H1 (cell line): ENCODE measurements at regions not wholly inside any gene's neighbourhood (a gene's known extent, or its start where the extent isn't known, plus 50 kb on each side); places are given as distances from the start of the nearest gene placed in this dataset.
A peak's percentile ranks its signal among the peaks of the same experiment; 100 is the strongest.

Source experiments
- CTCF ChIA-PET: fragments of 300-600 bp; sonication (Branson Sonifier 250); formaldehyde crosslinking; loops from one replicate; lab custom pipeline; 2021; ENCODE audit not compliant: partially characterized antibody; lab: Charles Lee
- POLR2A ChIA-PET: fragments of 300-600 bp; sonication (Branson Sonifier 250); formaldehyde crosslinking; loops from one replicate; lab custom pipeline; 2021; ENCODE audit warnings: inconsistent platforms; ENCODE audit not compliant: partially characterized antibody; lab: Charles Lee
- DNase-seq, 2 experiments: peaks; one replicate each; pipeline versions ENCODE4 v3.0.0 to v3.0.0-alpha.2; 2010 to 2022; ENCODE audit warnings: low spot score in 2 of 2, low read depth in 1 of 2, mixed read lengths in 1 of 2
- FAIRE-seq: peaks from 2 replicates; lab custom pipeline; 2011; peaks lifted over from hg19 to GRCh38; lab: Jason Lieb, UNC
- H2AFZ ChIP-seq: 2 replicates; pipeline ENCODE4 v1.8.1; 2012; ENCODE audit warnings: low read length, inconsistent platforms
- H2AK5ac ChIP-seq: 2 replicates; pipeline ENCODE4 v1.6.1; 2013; ENCODE audit warnings: low read depth, low read length
- H2BK120ac ChIP-seq: replicated peaks from 2 replicates; pipeline ENCODE3; 2013; ENCODE audit warnings: low read depth, low read length, inconsistent platforms
- H2BK12ac ChIP-seq: 2 replicates; pipeline ENCODE4 v1.6.1; 2013; ENCODE audit warnings: low read depth, low read length
- H2BK15ac ChIP-seq: 2 replicates; pipeline ENCODE4 v1.6.1; 2013; ENCODE audit warnings: low read length
- H2BK20ac ChIP-seq: 2 replicates; pipeline ENCODE4 v1.6.1; 2013; ENCODE audit warnings: low read length
- H2BK5ac ChIP-seq: 2 replicates; pipeline ENCODE4 v1.6.1; 2013; ENCODE audit warnings: low read depth, low read length
- H3K14ac ChIP-seq: 2 replicates; pipeline ENCODE4 v1.6.1; 2013; ENCODE audit warnings: inconsistent platforms; ENCODE audit not compliant: insufficient read length
- H3K18ac ChIP-seq: 2 replicates; pipeline ENCODE4 v1.6.1; 2013; ENCODE audit warnings: low read length; ENCODE audit errors: extremely low read depth
- H3K23ac ChIP-seq: 2 replicates; pipeline ENCODE4 v1.6.1; 2013; ENCODE audit warnings: inconsistent platforms; ENCODE audit not compliant: insufficient read length
- H3K23me2 ChIP-seq: 2 replicates; pipeline ENCODE4 v1.6.1; 2013; ENCODE audit warnings: low read depth, low read length
- H3K27ac ChIP-seq: 2 replicates; pipeline ENCODE4 v1.6.1; 2011; ENCODE audit warnings: low read depth, low read length, inconsistent platforms
- H3K27me3 ChIP-seq, 4 experiments: replicated peaks in 1 of 4; 1 replicate in 1 of 4; 2 replicates in 3 of 4; pipeline versions ENCODE4 v1.6.1 to v1.8.1; 2011 to 2013; ENCODE audit warnings: low read length in 3 of 4, mild to moderate bottlenecking in 3 of 4, inconsistent platforms in 2 of 4, mixed read lengths in 2 of 4, moderate library complexity in 1 of 4; ENCODE audit not compliant: control insufficient read depth in 3 of 4, insufficient read depth in 3 of 4; ENCODE audit errors: extremely low read depth in 1 of 4
- H3K36me3 ChIP-seq, 4 experiments: 2 replicates each; pipeline versions ENCODE4 v1.6.1 to v1.8.1; 2011 to 2013; ENCODE audit warnings: mild to moderate bottlenecking in 4 of 4, low read length in 3 of 4, moderate library complexity in 2 of 4, control low read depth in 1 of 4, inconsistent platforms in 1 of 4; ENCODE audit not compliant: insufficient read depth in 4 of 4, control insufficient read depth in 2 of 4
- H3K4ac ChIP-seq: replicated peaks from 2 replicates; pipeline ENCODE3; 2013; ENCODE audit warnings: low read length, low read depth, mixed read lengths, inconsistent platforms; ENCODE audit not compliant: insufficient read length
- H3K4me1 ChIP-seq, 4 experiments: replicated peaks in 1 of 4; 1 replicate in 1 of 4; 2 replicates in 3 of 4; pipeline versions ENCODE4 v1.6.1 to v1.8.1; 2011 to 2013; ENCODE audit warnings: low read length in 3 of 4, inconsistent platforms in 2 of 4, mixed read lengths in 1 of 4; ENCODE audit not compliant: insufficient read depth in 4 of 4, control insufficient read depth in 3 of 4
- H3K4me2 ChIP-seq, 2 experiments: 2 replicates each; pipeline versions ENCODE4 v1.6.1 to v1.8.1; 2011 to 2013; ENCODE audit warnings: low read depth in 2 of 2, low read length in 2 of 2, control low read depth in 1 of 2, inconsistent platforms in 1 of 2, mild to moderate bottlenecking in 1 of 2; ENCODE audit not compliant: insufficient read depth in 1 of 2
- H3K4me3 ChIP-seq, 4 experiments: fragments of 200-600, 300-600 bp in 1 of 4; sonication (generic), shearing (Covaris generic), sonication (Bioruptor Twin) in 1 of 4; 2 replicates each; pipeline versions ENCODE4 v1.5.1 to v1.8.1; 2011 to 2016; ENCODE audit warnings: low read length in 4 of 4, low read depth in 3 of 4, control low read depth in 2 of 4, inconsistent platforms in 2 of 4, mild to moderate bottlenecking in 2 of 4, mixed read lengths in 1 of 4, moderate library complexity in 1 of 4; ENCODE audit not compliant: insufficient read depth in 2 of 4; ENCODE audit errors: extremely low read depth in 1 of 4
- H3K56ac ChIP-seq: replicated peaks from 2 replicates; pipeline ENCODE3; 2013; ENCODE audit warnings: low read depth, mild to moderate bottlenecking, mixed read lengths, low read length, inconsistent platforms; ENCODE audit not compliant: insufficient read length
- H3K79me1 ChIP-seq: 2 replicates; pipeline ENCODE4 v1.6.1; 2013; ENCODE audit warnings: low read depth, low read length, control low read depth
- H3K79me2 ChIP-seq, 2 experiments: 2 replicates each; pipeline versions ENCODE4 v1.6.1 to v1.8.1; 2012 to 2013; ENCODE audit warnings: low read length in 2 of 2, mild to moderate bottlenecking in 2 of 2, inconsistent platforms in 1 of 2; ENCODE audit not compliant: insufficient read depth in 2 of 2, control insufficient read depth in 1 of 2
- H3K9ac ChIP-seq, 4 experiments: replicated peaks in 1 of 4; 1 replicate in 1 of 4; 2 replicates in 3 of 4; pipeline versions ENCODE4 v1.6.1 to v1.8.1; 2011 to 2013; ENCODE audit warnings: low read depth in 3 of 4, low read length in 3 of 4, control low read depth in 2 of 4, mild to moderate bottlenecking in 2 of 4, moderate library complexity in 2 of 4, inconsistent platforms in 1 of 4; ENCODE audit errors: extremely low read depth in 1 of 4
- H3K9me3 ChIP-seq, 2 experiments: 2 replicates each; pipeline versions ENCODE4 v1.6.1 to v1.8.1; 2012 to 2013; ENCODE audit warnings: mild to moderate bottlenecking in 2 of 2, moderate library complexity in 2 of 2, control low read depth in 1 of 2, inconsistent platforms in 1 of 2, low read depth in 1 of 2, low read length in 1 of 2, mixed read lengths in 1 of 2; ENCODE audit not compliant: insufficient read depth in 2 of 2
- H4K20me1 ChIP-seq, 2 experiments: replicated peaks in 1 of 2; 2 replicates each; pipeline versions ENCODE3 to v1.8.1; 2011 to 2013; ENCODE audit warnings: inconsistent platforms in 2 of 2, low read length in 2 of 2, mild to moderate bottlenecking in 1 of 2; ENCODE audit not compliant: insufficient read depth in 2 of 2, control insufficient read depth in 1 of 2
- H4K5ac ChIP-seq: 2 replicates; pipeline ENCODE4 v1.6.1; 2013; ENCODE audit warnings: low read length, low read depth, mixed read lengths, inconsistent platforms; ENCODE audit not compliant: insufficient read length
- H4K8ac ChIP-seq: 2 replicates; pipeline ENCODE4 v1.8.0; 2013; ENCODE audit warnings: mild to moderate bottlenecking, moderate library complexity, low read length, inconsistent platforms; ENCODE audit not compliant: insufficient read depth; ENCODE audit errors: extremely low read depth
- H4K91ac ChIP-seq: replicated peaks from 2 replicates; pipeline ENCODE3; 2013; ENCODE audit warnings: low read length, mixed read lengths, inconsistent platforms; ENCODE audit not compliant: insufficient read length
- MAFK ChIP-seq: IDR thresholded peaks from 2 replicates; pipeline ENCODE4 v1.6.1; 2012; ENCODE audit warnings: low read depth, mild to moderate bottlenecking, improper control_type of control experiment, low read length
- WGBS, 2 experiments: shearing (Covaris generic) in 1 of 2; methylation state at CpG; one replicate each; pipeline versions ENCODE4 v1.1.6 to v1.1.7; 2013 to 2015; ENCODE audit warnings: low lambda C conversion rate in 2 of 2, mixed read lengths in 2 of 2, inconsistent platforms in 1 of 2, low coverage in 1 of 2, missing lambda C conversion rate in 1 of 2; ENCODE audit not compliant: insufficient replicate concordance in 2 of 2, insufficient coverage in 1 of 2, insufficient read length in 1 of 2; ENCODE audit errors: extremely low coverage in 1 of 2, missing lambda C conversion rate in 1 of 2; 5-methylcytosine and 5-hydroxymethylcytosine counted together

DNA sequence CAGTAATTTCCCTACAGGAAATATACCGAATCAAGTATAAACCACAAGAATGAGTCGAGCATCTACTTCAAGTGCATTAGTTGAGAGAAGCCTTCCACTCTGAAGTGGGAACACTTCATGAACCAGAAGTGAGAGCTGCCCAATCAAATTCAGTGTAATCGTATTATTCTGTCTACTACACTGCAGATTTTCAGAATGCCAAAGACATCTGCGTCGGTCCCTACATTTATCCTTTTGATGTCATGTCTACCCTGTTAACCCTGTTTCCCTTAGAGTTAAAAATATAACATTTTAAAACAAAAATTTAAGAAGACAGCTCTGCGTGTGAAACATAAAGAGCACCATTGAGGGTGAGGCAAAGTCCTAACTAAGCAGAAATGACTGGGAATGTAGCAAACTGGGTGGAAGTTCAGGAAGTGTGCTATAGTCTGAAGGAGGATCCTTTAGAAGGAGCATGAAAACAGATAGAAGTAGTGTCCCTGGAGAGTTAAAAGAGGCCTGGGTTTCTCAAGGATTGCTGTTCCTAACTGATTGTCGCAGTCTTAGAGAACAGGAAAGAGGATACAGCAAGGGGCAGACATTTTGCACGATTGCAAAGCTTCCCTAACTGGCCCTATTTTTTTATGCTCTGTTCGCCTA is 291.2 kb downstream of the PTPRC start:
- DNase-seq (no peak), FAIRE-seq (no peak)
- ChIA-PET CTCF (interaction anchor here (1.4 kb wide), 1 partner anchor 534 kb away, joined by 3 read pairs; no protein-coding TSS in a partner anchor), POLR2A (no interaction called here)
- H3K4me2 ChIP-seq: no peak overlapping the region
- H3K56ac ChIP-seq: no peak overlapping the region
- 0 out of 7 replicates have a peak, but pooled peaks cover 0 to 2% (median 0%) of the 10 kb centered on the region in 4 experiments for H3K4me1 ChIP-seq
- H3K36me3 ChIP-seq: no peaks in the 10 kb centered on the region
- H3K14ac ChIP-seq: no peak overlapping the region
- H3K23me2 ChIP-seq: no peaks in the 10 kb centered on the region
- no peak overlapping the region for H4K91ac ChIP-seq
- no peak overlapping the region for H2BK5ac ChIP-seq
- peak overlapping the region; percentile 38 for H3K4ac ChIP-seq
- H4K5ac ChIP-seq: no peak overlapping the region
- H3K79me2 ChIP-seq: no peaks in the 10 kb centered on the region
- peak overlapping the region; percentile 97 for H2AFZ ChIP-seq
- H4K8ac ChIP-seq: no peak overlapping the region
- no peak overlapping the region for H2BK15ac ChIP-seq
- no peak overlapping the region for H2BK20ac ChIP-seq
- H2AK5ac ChIP-seq: no peak overlapping the region
- no peak overlapping the region for H3K23ac ChIP-seq
- H3K27me3 ChIP-seq: no peaks in the 10 kb centered on the region
- no peaks in the 10 kb centered on the region for H4K20me1 ChIP-seq
- H2BK120ac ChIP-seq: peak overlapping the region; percentile 14
- H3K27ac ChIP-seq: no peak overlapping the region
- WGBS, 2 experiments: 91% methylated on average over 9 of the region's 9 CpGs; no CpG with 5 or more reads in 1 of the 2 experiments
- no peaks in the 10 kb centered on the region for H3K9me3 ChIP-seq
- no peak overlapping the region for H3K4me3 ChIP-seq
- H3K9ac ChIP-seq: no peak overlapping the region
- H3K79me1 ChIP-seq: no peaks in the 10 kb centered on the region
- no peak overlapping the region for H2BK12ac ChIP-seq
- no peak overlapping the region for H3K18ac ChIP-seq
- TF ChIP-seq MAFK: no peak
